Liver (tissue), 3 donors: ENCODE measurements at regions not wholly inside any gene's neighbourhood (a gene's known extent, or its start where the extent isn't known, plus 50 kb on each side); places are given as distances from the start of the nearest gene placed in this dataset.

ENCODE experiments used
- ATF3 ChIP-seq: IDR thresholded peaks from 2 replicates; pipeline ENCODE4 v1.6.1; 2016; ENCODE audit warnings: antibody characterized with exemption
- MAX ChIP-seq: IDR thresholded peaks from 2 replicates; pipeline ENCODE4 v1.6.1; 2016; ENCODE audit warnings: antibody characterized with exemption
- REST ChIP-seq: IDR thresholded peaks from 2 replicates; pipeline ENCODE4 v1.6.1; 2016; ENCODE audit warnings: antibody characterized with exemption, mild to moderate bottlenecking
- TAF1 ChIP-seq: conservative IDR thresholded peaks from 2 replicates; pipeline ENCODE4 v1.6.1; 2016; ENCODE audit warnings: antibody characterized with exemption, mild to moderate bottlenecking
- YY1 ChIP-seq: IDR thresholded peaks from 2 replicates; pipeline ENCODE4 v1.6.1; 2016; ENCODE audit warnings: antibody characterized with exemption, mild to moderate bottlenecking
- ZBTB33 ChIP-seq: IDR thresholded peaks from 2 replicates; pipeline ENCODE4 v1.6.1; 2016; ENCODE audit warnings: antibody characterized with exemption
- TF ChIP-seq, protein P1 (sequence below): fragments of 150-350 bp; IDR thresholded peaks from 2 replicates; pipeline ENCODE4 v1.5.1; 2017; ENCODE audit warnings: improper control_type of control experiment, low read depth, low read length; ENCODE audit not compliant: missing input control
- donor health status: healthy.
- donor health status: healthy.

- TF ChIP-seq TAF1 (no peak), ATF3 (no peak), MAX (no peak), REST (no peak), YY1 (no peak), ZBTB33 (no peak)
- TF ChIP-seq, protein P1, sequence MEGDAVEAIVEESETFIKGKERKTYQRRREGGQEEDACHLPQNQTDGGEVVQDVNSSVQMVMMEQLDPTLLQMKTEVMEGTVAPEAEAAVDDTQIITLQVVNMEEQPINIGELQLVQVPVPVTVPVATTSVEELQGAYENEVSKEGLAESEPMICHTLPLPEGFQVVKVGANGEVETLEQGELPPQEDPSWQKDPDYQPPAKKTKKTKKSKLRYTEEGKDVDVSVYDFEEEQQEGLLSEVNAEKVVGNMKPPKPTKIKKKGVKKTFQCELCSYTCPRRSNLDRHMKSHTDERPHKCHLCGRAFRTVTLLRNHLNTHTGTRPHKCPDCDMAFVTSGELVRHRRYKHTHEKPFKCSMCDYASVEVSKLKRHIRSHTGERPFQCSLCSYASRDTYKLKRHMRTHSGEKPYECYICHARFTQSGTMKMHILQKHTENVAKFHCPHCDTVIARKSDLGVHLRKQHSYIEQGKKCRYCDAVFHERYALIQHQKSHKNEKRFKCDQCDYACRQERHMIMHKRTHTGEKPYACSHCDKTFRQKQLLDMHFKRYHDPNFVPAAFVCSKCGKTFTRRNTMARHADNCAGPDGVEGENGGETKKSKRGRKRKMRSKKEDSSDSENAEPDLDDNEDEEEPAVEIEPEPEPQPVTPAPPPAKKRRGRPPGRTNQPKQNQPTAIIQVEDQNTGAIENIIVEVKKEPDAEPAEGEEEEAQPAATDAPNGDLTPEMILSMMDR: no peak
Measured at GRCh38 chr4:185885604-185886003, 73.6 kb upstream of the SORBS2 start.
